MM.1S (cell line): ENCODE measurements at regions not wholly inside any gene's neighbourhood (a gene's known extent, or its start where the extent isn't known, plus 50 kb on each side); places are given as distances from the start of the nearest gene placed in this dataset.

ENCODE experiments used
- EZH2 ChIP-seq: fragments of 300-600 bp; sonication (generic); optimal IDR thresholded peaks from 2 replicates; pipeline ENCODE3; 2017; ENCODE audit warnings: low read depth, mild to moderate bottlenecking, antibody characterized with exemption, low read length, mixed read lengths
- TF ChIP-seq, protein P1 (sequence below): fragments of 300-600 bp; sonication (generic); IDR thresholded peaks from 2 replicates; pipeline ENCODE4 v1.5.1; 2016; ENCODE audit warnings: antibody characterized with exemption, low read length, mixed read lengths

DNA sequence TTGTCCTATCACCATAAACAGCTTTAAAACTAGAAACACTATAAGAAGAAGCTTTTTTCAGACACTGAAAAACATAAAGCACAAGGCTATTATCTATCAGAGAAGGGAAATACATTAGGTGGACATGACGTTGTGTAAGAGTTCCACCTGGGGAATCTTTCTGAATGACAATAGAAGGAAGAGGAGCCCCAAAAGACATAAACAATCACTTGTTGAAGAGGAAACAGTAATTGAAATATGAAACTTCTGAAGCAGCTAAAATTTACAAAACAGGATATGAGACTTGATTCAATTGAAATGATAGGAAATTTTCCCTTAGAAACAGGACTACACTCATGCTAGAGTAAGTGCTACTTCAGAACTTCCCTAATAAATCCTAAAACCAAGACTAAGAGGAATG is 933.6 kb downstream of the EFNA5 start:
- no peak for TF ChIP-seq EZH2
- TF ChIP-seq, protein P1, sequence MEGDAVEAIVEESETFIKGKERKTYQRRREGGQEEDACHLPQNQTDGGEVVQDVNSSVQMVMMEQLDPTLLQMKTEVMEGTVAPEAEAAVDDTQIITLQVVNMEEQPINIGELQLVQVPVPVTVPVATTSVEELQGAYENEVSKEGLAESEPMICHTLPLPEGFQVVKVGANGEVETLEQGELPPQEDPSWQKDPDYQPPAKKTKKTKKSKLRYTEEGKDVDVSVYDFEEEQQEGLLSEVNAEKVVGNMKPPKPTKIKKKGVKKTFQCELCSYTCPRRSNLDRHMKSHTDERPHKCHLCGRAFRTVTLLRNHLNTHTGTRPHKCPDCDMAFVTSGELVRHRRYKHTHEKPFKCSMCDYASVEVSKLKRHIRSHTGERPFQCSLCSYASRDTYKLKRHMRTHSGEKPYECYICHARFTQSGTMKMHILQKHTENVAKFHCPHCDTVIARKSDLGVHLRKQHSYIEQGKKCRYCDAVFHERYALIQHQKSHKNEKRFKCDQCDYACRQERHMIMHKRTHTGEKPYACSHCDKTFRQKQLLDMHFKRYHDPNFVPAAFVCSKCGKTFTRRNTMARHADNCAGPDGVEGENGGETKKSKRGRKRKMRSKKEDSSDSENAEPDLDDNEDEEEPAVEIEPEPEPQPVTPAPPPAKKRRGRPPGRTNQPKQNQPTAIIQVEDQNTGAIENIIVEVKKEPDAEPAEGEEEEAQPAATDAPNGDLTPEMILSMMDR = no peak
